PC-3 (cell line): ENCODE measurements at regions not wholly inside any gene's neighbourhood (a gene's known extent, or its start where the extent isn't known, plus 50 kb on each side); places are given as distances from the start of the nearest gene placed in this dataset.

Source experiments
- ATAC-seq: fragments of 200-7000 bp; cut with Tn5 transposase; 2 replicates; pipeline ENCODE4 v1.9.1; 2020; ENCODE audit warnings: mild to moderate bottlenecking, moderate library complexity
- BruUV-seq: library from RNA; stranded (reverse); fragments of 400-500 nt; replicated peaks from 2 replicates; lab custom pipeline; 2021; lab: Mats Ljungman, UMichigan
- CTCF ChIA-PET: fragments of 300-600 bp; sonication (Branson Sonifier 250); formaldehyde crosslinking; loops from one replicate; lab custom pipeline; 2022; ENCODE audit warnings: antibody characterized with exemption; lab: Charles Lee
- POLR2A ChIA-PET: fragments of 300-600 bp; sonication (Branson Sonifier 250); formaldehyde crosslinking; loops from one replicate; lab custom pipeline; 2022; ENCODE audit warnings: antibody characterized with exemption; ENCODE audit not compliant: unreplicated experiment; lab: Charles Lee
- DNase-seq: peaks from one replicate; pipeline ENCODE4 v3.0.0-alpha.2; 2015
- H2AFZ ChIP-seq: fragments of 300-600 bp; sonication (generic); 2 replicates; pipeline ENCODE4 v1.6.0; 2016; ENCODE audit warnings: antibody characterized with exemption, low read length
- H3F3A ChIP-seq: fragments of 300-600 bp; sonication (generic); one replicate; pipeline ENCODE4 v1.6.0; 2017; ENCODE audit warnings: antibody characterized with exemption, low read length, control low read depth, mild to moderate bottlenecking; ENCODE audit not compliant: unreplicated experiment
- H3K27ac ChIP-seq: fragments of 300-600 bp; sonication (generic); 2 replicates; pipeline ENCODE4 v1.5.1; 2016; ENCODE audit warnings: mild to moderate bottlenecking, low read length
- H3K27me3 ChIP-seq: fragments of 300-600 bp; sonication (generic); 2 replicates; pipeline ENCODE4 v1.6.1; 2016; ENCODE audit warnings: low read length, mixed read lengths
- H3K36me3 ChIP-seq: fragments of 300-600 bp; sonication (generic); 2 replicates; pipeline ENCODE4 v1.6.1; 2016; ENCODE audit warnings: low read depth, mixed run types, low read length, mixed read lengths
- H3K4me1 ChIP-seq: fragments of 300-600 bp; sonication (generic); 2 replicates; pipeline ENCODE4 v1.5.1; 2016; ENCODE audit warnings: low read length; ENCODE audit not compliant: insufficient read depth
- H3K4me2 ChIP-seq: fragments of 300-600 bp; sonication (generic); 2 replicates; pipeline ENCODE4 v1.6.0; 2016; ENCODE audit warnings: low read length
- H3K4me3 ChIP-seq: fragments of 300-600 bp; sonication (generic); 2 replicates; pipeline ENCODE4 v1.5.1; 2016; ENCODE audit warnings: mild to moderate bottlenecking, low read length, mixed read lengths
- H3K79me2 ChIP-seq: fragments of 300-600 bp; sonication (generic); 2 replicates; pipeline ENCODE4 v1.6.1; 2017; ENCODE audit warnings: low read length, mixed read lengths
- H3K9ac ChIP-seq: fragments of 300-600 bp; sonication (generic); 2 replicates; pipeline ENCODE4 v1.6.0; 2016; ENCODE audit warnings: mild to moderate bottlenecking, low read length
- H3K9me2 ChIP-seq: fragments of 300-600 bp; sonication (generic); replicated peaks from 2 replicates; pipeline ENCODE4 v1.6.1; 2016; ENCODE audit warnings: mixed run types, low read length, mixed read lengths
- H3K9me3 ChIP-seq: fragments of 300-600 bp; sonication (generic); 2 replicates; pipeline ENCODE4 v1.6.1; 2016; ENCODE audit warnings: low read length, mixed read lengths
- H4K20me1 ChIP-seq: fragments of 300-600 bp; sonication (generic); 2 replicates; pipeline ENCODE4 v1.6.1; 2016; ENCODE audit warnings: low read length, mixed read lengths
- CTCF ChIP-seq: fragments of 300-600 bp; sonication (generic); conservative IDR thresholded peaks from 2 replicates; pipeline ENCODE4 v1.5.1; 2017; ENCODE audit warnings: antibody characterized with exemption, low read depth, mild to moderate bottlenecking, low read length
- EZH2 ChIP-seq: fragments of 300-600 bp; sonication (generic); IDR thresholded peaks from one replicate; pipeline ENCODE4 v1.6.1; 2017; ENCODE audit warnings: antibody characterized with exemption, mild to moderate bottlenecking, low read length; ENCODE audit not compliant: unreplicated experiment
- EZH2phosphoT487 ChIP-seq: fragments of 300-600 bp; sonication (generic); IDR thresholded peaks from 2 replicates; pipeline ENCODE4 v1.6.1; 2018; ENCODE audit warnings: mild to moderate bottlenecking, antibody characterized with exemption, low read length, borderline replicate concordance
- intact Hi-C: fragments of 100-400 bp; cut with micrococcal nuclease; formaldehyde crosslinking; loops from 2 replicates; pipeline ENCODE4 v1.9.0; 2023

DNA sequence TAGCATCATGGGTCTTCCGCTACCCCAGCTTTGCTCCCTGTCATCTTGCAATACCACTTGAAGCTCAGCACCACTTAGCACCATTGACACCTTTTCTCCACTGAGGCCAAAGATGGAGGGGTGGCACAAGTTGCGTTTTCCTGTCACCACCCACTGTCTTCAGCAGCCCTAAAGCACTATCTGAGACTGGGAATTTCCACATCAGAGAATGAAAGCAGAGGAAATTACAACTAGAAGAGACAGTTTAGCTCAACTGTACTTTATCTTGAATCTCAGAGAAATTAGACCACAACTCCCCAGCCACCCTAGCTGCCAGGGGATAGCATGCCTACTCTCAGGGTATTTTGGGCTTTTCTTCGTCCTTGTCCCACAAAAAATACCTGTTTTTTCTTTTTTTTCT, 111.0 kb downstream of the DDIT4L start:
- Histone ChIP-seq H3K27ac (no peak overlapping the region), H4K20me1 (no peaks in the 10 kb centered on the region), H3K4me3 (no peak overlapping the region), H3K27me3 (no peaks in the 10 kb centered on the region), H3K4me2 (no peak overlapping the region), H3K9me3 (no peaks in the 10 kb centered on the region), H3K9ac (no peak overlapping the region), H2AFZ (no peak overlapping the region), H3K4me1 (peaks cover 13% of the 10 kb centered on the region), H3K36me3 (no peaks in the 10 kb centered on the region), H3F3A (no peaks in the 10 kb centered on the region), H3K79me2 (no peaks in the 10 kb centered on the region), H3K9me2 (no peaks in the 10 kb centered on the region)
- no TSS peak for BruUV-seq
- ChIA-PET POLR2A (no interaction called here), CTCF (no interaction called here)
- intact Hi-C loops: no loop called here
- ATAC-seq (no peak), DNase-seq (no peak)
- TF ChIP-seq CTCF: no peak
- no peak for TF ChIP-seq EZH2phosphoT487
- TF ChIP-seq EZH2: no peak

- ChIA-PET CTCF (interaction anchor here (0.6 to 1.2 kb wide), 3 partner anchors 17 to 433 kb away, joined by 3 to 6 read pairs (median 5); no protein-coding TSS in a partner anchor), POLR2A (no interaction called here)
- no peak for TF ChIP-seq EZH2
- no peak for TF ChIP-seq EZH2phosphoT487
- TF ChIP-seq CTCF: no peak
- intact Hi-C loops: no loop called here
- H3K9ac ChIP-seq: peak overlapping the region; percentile 23; the same call in 1 of the 2 replicates
- H3K27ac ChIP-seq: peak overlapping the region; percentile 64
- H3K79me2 ChIP-seq: no peaks in the 10 kb centered on the region
- H3K9me2 ChIP-seq: no peaks in the 10 kb centered on the region
- no peaks in the 10 kb centered on the region for H3K27me3 ChIP-seq
- no peaks in the 10 kb centered on the region for H4K20me1 ChIP-seq
- H2AFZ ChIP-seq: 0 out of 2 replicates have a peak overlapping the region, but pooled peaks have one; percentile 25
- peak overlapping the region; percentile 19 for H3K4me2 ChIP-seq
- H3K4me3 ChIP-seq: no peak overlapping the region
- no peaks in the 10 kb centered on the region for H3F3A ChIP-seq
- no peaks in the 10 kb centered on the region for H3K9me3 ChIP-seq
- no TSS peak for BruUV-seq
- ATAC-seq (peak; percentile 99), DNase-seq (peak; percentile 74)
- no peaks in the 10 kb centered on the region for H3K36me3 ChIP-seq
- peaks cover 9% of the 10 kb centered on the region for H3K4me1 ChIP-seq
Observed at GRCh38 chr4:100076753-100077152, 113.5 kb downstream of the DDIT4L start.

DNA sequence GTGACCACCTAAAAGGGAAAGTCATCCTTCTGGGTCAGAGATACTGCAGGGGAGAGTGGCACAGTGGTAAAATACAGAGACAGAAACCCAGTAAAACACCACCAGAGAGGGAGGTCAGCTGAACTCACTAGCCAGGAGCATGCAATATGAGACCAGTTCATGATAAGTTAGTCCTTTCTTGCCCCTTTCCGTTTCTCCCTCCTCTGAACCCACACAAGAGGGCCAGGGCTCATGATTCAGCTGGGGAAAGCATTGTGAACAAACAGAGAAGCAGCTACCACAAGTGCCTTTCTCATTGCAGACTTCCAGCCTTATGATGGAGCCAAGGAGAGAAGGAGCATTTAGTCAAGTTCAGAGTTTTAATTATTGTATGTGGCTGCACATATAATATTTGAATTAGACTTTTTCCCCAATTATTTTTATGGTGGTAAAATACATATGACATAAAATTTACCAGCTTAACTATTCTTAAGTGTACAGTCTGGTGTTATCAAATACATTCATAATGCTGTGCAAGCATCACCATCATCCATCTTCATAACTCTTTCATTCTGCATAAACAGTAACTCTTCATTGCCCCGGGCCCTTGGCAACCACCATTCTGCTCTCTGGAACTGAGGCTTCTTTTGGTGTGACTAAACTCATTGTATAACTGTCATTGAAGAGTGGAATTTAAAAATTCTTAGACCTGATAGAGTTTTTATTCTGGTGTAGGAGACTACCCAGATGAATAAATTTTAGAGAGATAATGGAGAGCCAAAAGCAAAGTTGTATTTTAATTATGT, 114.6 kb downstream of the DDIT4L start:
- H3K4me1 ChIP-seq: peaks cover 9% of the 10 kb centered on the region
- no peak for TF ChIP-seq EZH2phosphoT487
- no peak for TF ChIP-seq EZH2
- TF ChIP-seq CTCF: no peak
- H3K4me2 ChIP-seq: no peak overlapping the region
- no peaks in the 10 kb centered on the region for H4K20me1 ChIP-seq
- intact Hi-C loops: no loop called here
- H3K36me3 ChIP-seq: no peaks in the 10 kb centered on the region
- no peak for DNase-seq
- H3K79me2 ChIP-seq: no peaks in the 10 kb centered on the region
- POLR2A ChIA-PET: no interaction called here
- CTCF ChIA-PET: no interaction called here
- H3K4me3 ChIP-seq: no peak overlapping the region
- H2AFZ ChIP-seq: no peak overlapping the region
- no peaks in the 10 kb centered on the region for H3K27me3 ChIP-seq
- BruUV-seq: no TSS peak
- no peaks in the 10 kb centered on the region for H3K9me2 ChIP-seq
- no peak for ATAC-seq
- no peaks in the 10 kb centered on the region for H3K9me3 ChIP-seq
- H3F3A ChIP-seq: no peaks in the 10 kb centered on the region
- no peak overlapping the region for H3K27ac ChIP-seq
- H3K9ac ChIP-seq: no peak overlapping the region
